ENCODE measurements at regions not wholly inside any gene's neighbourhood (a gene's known extent, or its start where the extent isn't known, plus 50 kb on each side); places are given as distances from the start of the nearest gene placed in this dataset.

DNA sequence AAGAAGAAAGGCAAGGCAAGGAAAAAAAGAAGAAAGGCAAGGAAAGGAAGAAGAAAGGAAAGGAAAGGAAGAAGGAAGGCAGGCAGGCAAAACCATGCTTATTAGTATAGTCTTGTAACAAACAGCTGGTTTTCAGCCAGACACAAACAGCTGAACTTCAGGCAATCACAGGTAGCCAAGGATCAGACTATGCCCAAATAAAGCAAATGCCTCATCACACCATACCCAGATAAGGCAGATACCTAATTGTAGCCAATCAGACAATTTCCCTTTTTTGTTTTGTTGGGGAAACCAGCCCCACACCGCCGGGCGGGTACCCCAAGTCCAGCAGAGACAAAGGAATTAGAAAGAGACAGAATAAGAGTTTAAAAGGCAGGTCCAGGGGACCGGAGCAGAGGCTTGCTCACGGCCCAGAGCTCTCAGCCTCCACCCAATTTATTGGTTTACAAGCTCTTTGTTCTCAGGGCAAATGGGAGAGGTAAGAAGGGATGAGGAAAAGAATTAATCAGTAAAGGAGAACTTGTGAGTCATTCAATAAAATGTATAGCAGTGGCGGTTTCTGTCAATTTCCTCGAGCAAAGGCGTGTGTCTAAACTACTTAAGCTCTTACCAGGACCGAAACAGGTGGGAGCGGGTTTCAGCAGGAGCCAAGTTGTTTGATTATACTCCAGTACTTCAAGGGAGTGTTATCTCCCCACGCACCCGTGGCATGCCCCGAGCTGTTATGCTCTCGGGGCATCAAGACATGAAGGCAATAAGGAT is 886.8 kb downstream of the KCNT2 start:
- no TSS peak for BruUV-seq (replicated peaks)
- CTCF ChIA-PET, result interaction anchor here (0.6 to 0.7 kb wide), 3 partner anchors 57 to 492 kb away, joined by 3 read pairs; no protein-coding TSS in a partner anchor
- no peak for DNase-seq (ENCODE audit: unreplicated experiment)
- TF ChIP-seq, protein P1, sequence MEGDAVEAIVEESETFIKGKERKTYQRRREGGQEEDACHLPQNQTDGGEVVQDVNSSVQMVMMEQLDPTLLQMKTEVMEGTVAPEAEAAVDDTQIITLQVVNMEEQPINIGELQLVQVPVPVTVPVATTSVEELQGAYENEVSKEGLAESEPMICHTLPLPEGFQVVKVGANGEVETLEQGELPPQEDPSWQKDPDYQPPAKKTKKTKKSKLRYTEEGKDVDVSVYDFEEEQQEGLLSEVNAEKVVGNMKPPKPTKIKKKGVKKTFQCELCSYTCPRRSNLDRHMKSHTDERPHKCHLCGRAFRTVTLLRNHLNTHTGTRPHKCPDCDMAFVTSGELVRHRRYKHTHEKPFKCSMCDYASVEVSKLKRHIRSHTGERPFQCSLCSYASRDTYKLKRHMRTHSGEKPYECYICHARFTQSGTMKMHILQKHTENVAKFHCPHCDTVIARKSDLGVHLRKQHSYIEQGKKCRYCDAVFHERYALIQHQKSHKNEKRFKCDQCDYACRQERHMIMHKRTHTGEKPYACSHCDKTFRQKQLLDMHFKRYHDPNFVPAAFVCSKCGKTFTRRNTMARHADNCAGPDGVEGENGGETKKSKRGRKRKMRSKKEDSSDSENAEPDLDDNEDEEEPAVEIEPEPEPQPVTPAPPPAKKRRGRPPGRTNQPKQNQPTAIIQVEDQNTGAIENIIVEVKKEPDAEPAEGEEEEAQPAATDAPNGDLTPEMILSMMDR (IDR thresholded peaks at IDR 0.05; ENCODE audit: unreplicated experiment), result no peak
- intact Hi-C loops (cut with micrococcal nuclease), result no loop called here
- POLR2A ChIA-PET, result interaction anchor here (0.7 kb wide), 1 partner anchor 940 kb away, joined by 3 read pairs; no protein-coding TSS in a partner anchor
- H3K9me3 Mint-ChIP-seq (ENCODE audit: unreplicated experiment), result no peaks in the 10 kb centered on the region
- no peaks in the 10 kb centered on the region for H3K27me3 Mint-ChIP-seq (ENCODE audit: insufficient read depth, unreplicated experiment)
- H3K4me3 Mint-ChIP-seq (ENCODE audit: unreplicated experiment), result no peak overlapping the region
- H3K36me3 Mint-ChIP-seq (ENCODE audit: insufficient read depth, unreplicated experiment), result no peaks in the 10 kb centered on the region
- H3K27ac Mint-ChIP-seq (ENCODE audit: low read depth, unreplicated experiment), result no peak overlapping the region
- no peaks in the 10 kb centered on the region for H3K4me1 Mint-ChIP-seq (ENCODE audit: insufficient read depth, unreplicated experiment)

DNA sequence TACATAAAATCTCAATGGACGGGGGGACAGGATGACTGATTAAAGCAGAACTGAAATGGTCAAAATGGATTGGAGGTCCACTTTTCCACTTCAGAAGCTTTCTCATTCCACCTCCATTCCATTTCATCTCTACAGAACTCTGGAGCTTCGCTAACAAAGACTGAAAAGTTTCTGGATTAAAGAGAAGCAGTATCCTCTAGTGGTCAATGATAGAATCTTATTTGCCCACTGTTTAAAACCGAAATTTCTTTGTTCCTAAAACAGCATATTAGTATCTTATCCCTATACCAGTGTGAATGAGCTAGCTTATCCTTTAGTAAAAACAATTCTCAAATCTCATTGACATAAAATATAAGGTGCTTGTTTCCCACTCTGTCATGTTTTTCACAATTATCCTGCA is 890.6 kb downstream of the KCNT2 start:
- Mint-ChIP-seq H3K4me3 (ENCODE audit: unreplicated experiment) (no peak overlapping the region), H3K36me3 (ENCODE audit: insufficient read depth, unreplicated experiment) (no peaks in the 10 kb centered on the region), H3K27me3 (ENCODE audit: insufficient read depth, unreplicated experiment) (no peaks in the 10 kb centered on the region), H3K27ac (ENCODE audit: low read depth, unreplicated experiment) (no peak overlapping the region), H3K4me1 (ENCODE audit: insufficient read depth, unreplicated experiment) (peaks cover 6% of the 10 kb centered on the region), H3K9me3 (ENCODE audit: unreplicated experiment) (no peaks in the 10 kb centered on the region)
- TF ChIP-seq, protein P1 (IDR thresholded peaks at IDR 0.05; ENCODE audit: unreplicated experiment), result peak; percentile 51
- DNase-seq (ENCODE audit: unreplicated experiment), result peak; percentile 32
- POLR2A ChIA-PET, result interaction anchor here (0.6 kb wide), 1 partner anchor 35 kb away, joined by 3 read pairs; no protein-coding TSS in a partner anchor
- CTCF ChIA-PET, result interaction anchor here (0.6 to 1.3 kb wide), 11 partner anchors 14 to 1056 kb away, joined by 3 to 5 read pairs (median 3); no protein-coding TSS in a partner anchor
- intact Hi-C loops (cut with micrococcal nuclease), result no loop called here
- no TSS peak for BruUV-seq (replicated peaks)

DNA sequence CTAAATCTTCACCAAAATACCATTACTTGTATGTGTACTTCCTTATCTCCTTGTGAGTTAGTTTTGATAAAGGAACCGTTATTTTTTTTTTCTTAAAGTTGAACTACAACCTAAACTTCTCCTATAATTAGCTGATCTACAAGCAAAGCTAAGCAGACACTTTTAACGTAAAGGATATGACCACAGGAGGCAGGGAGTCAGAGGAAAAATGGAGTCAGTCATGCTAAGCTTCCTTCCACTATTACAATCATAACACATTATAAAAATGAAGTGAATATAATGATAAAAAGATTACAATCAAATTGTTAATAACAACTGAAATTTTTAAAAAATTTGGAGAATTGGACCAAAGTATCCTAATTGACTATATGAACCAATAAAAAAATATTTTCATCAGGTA is 892.6 kb downstream of the KCNT2 start:
- H3K9me3 Mint-ChIP-seq (ENCODE audit: unreplicated experiment), result no peaks in the 10 kb centered on the region
- no peaks in the 10 kb centered on the region for H3K27me3 Mint-ChIP-seq (ENCODE audit: insufficient read depth, unreplicated experiment)
- TF ChIP-seq, protein P1 (IDR thresholded peaks at IDR 0.05; ENCODE audit: unreplicated experiment), result no peak
- intact Hi-C loops (cut with micrococcal nuclease), result no loop called here
- no peak overlapping the region for H3K4me3 Mint-ChIP-seq (ENCODE audit: unreplicated experiment)
- H3K4me1 Mint-ChIP-seq (ENCODE audit: insufficient read depth, unreplicated experiment), result peaks cover 6% of the 10 kb centered on the region
- ChIA-PET CTCF (interaction anchor here (0.6 kb wide), 1 partner anchor 572 kb away, joined by 5 read pairs; no protein-coding TSS in a partner anchor), POLR2A (interaction anchor here (0.6 to 0.7 kb wide), 2 partner anchors 15 to 1070 kb away, joined by 3 to 4 read pairs; no protein-coding TSS in a partner anchor)
- no peak for DNase-seq (ENCODE audit: unreplicated experiment)
- no peak overlapping the region for H3K27ac Mint-ChIP-seq (ENCODE audit: low read depth, unreplicated experiment)
- H3K36me3 Mint-ChIP-seq (ENCODE audit: insufficient read depth, unreplicated experiment), result no peaks in the 10 kb centered on the region
- BruUV-seq (replicated peaks), result no TSS peak

DNA sequence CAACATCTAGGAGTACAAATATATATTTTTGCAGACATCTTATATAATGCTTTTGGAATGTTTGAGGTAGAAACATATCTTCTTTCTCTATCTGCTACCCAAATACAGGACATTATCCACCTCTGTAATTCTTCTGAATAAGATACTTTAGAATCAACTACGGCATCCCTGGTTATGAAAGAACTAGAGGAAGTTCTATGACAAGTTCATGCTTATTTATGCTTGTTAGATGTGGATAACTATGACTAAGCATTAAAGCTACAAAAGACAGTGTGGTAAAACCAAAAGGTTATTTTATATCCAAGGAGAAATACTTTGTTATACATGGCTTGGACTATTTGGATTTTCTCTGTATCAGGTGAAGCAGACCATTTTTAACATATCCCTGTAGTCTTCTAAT is 894.0 kb downstream of the KCNT2 start:
- BruUV-seq (replicated peaks), result no TSS peak
- TF ChIP-seq, protein P1 (IDR thresholded peaks at IDR 0.05; ENCODE audit: unreplicated experiment), result no peak
- CTCF ChIA-PET, result no interaction called here
- H3K9me3 Mint-ChIP-seq (ENCODE audit: unreplicated experiment), result no peaks in the 10 kb centered on the region
- POLR2A ChIA-PET, result interaction anchor here (0.7 kb wide), 1 partner anchor 345 kb away, joined by 3 read pairs; no protein-coding TSS in a partner anchor
- H3K27ac Mint-ChIP-seq (ENCODE audit: low read depth, unreplicated experiment), result no peak overlapping the region
- H3K4me3 Mint-ChIP-seq (ENCODE audit: unreplicated experiment), result no peak overlapping the region
- peaks cover 6% of the 10 kb centered on the region for H3K4me1 Mint-ChIP-seq (ENCODE audit: insufficient read depth, unreplicated experiment)
- H3K36me3 Mint-ChIP-seq (ENCODE audit: insufficient read depth, unreplicated experiment), result no peaks in the 10 kb centered on the region
- intact Hi-C loops (cut with micrococcal nuclease), result no loop called here
- peak; percentile 38 for DNase-seq (ENCODE audit: unreplicated experiment)
- no peaks in the 10 kb centered on the region for H3K27me3 Mint-ChIP-seq (ENCODE audit: insufficient read depth, unreplicated experiment)
